ENCODE measurements at regions not wholly inside any gene's neighbourhood (a gene's known extent, or its start where the extent isn't known, plus 50 kb on each side); places are given as distances from the start of the nearest gene placed in this dataset.

- Histone ChIP-seq H3F3A (ENCODE audit: low read depth) (no peaks in the 10 kb centered on the region), H3K9ac (no peak overlapping the region), H2AFZ (replicated peaks) (no peak overlapping the region), H3K4me2 (no peak overlapping the region), H3K4me3 (no peak overlapping the region), H3K27ac (no peak overlapping the region), H3K9me3 (ENCODE audit: low read depth) (no peaks in the 10 kb centered on the region), H3K27me3 (no peaks in the 10 kb centered on the region), H3K4me1 (no peaks in the 10 kb centered on the region), H4K20me1 (ENCODE audit: low read depth) (no peaks in the 10 kb centered on the region), H3K36me3 (no peaks in the 10 kb centered on the region), H3K79me2 (ENCODE audit: low read depth) (no peaks in the 10 kb centered on the region)
- Mint-ChIP-seq H3K36me3 (no peaks in the 10 kb centered on the region), H3K4me3 (no peak overlapping the region), H3K9me3 (no peaks in the 10 kb centered on the region), H3K4me1 (peaks cover 10% of the 10 kb centered on the region), H3K27me3 (ENCODE audit: insufficient read depth, low read depth) (no peaks in the 10 kb centered on the region), H3K27ac (no peak overlapping the region)
- DNase-seq (ENCODE audit: low spot score) = no peak
- TF ChIP-seq EZH2 (IDR thresholded peaks at IDR 0.05) = no peak
- no peak for TF ChIP-seq EZH2phosphoT487 (IDR thresholded peaks at IDR 0.05)
- TF ChIP-seq CTCF (IDR thresholded peaks at IDR 0.05) = no peak
Observed at GRCh38 chr6:8231956-8232355, 129.6 kb upstream of the EEF1E1 start.

- Histone ChIP-seq H3K27me3 (no peaks in the 10 kb centered on the region), H4K20me1 (ENCODE audit: low read depth) (no peaks in the 10 kb centered on the region), H3K36me3 (no peaks in the 10 kb centered on the region), H3K9ac (no peak overlapping the region), H3K4me1 (no peaks in the 10 kb centered on the region), H2AFZ (replicated peaks) (no peak overlapping the region), H3K9me3 (ENCODE audit: low read depth) (no peaks in the 10 kb centered on the region), H3K4me3 (no peak overlapping the region), H3K4me2 (no peak overlapping the region), H3F3A (ENCODE audit: low read depth) (no peaks in the 10 kb centered on the region), H3K27ac (no peak overlapping the region), H3K79me2 (ENCODE audit: low read depth) (no peaks in the 10 kb centered on the region)
- DNase-seq (ENCODE audit: low spot score) = peak; percentile 27
- Mint-ChIP-seq H3K27ac (no peak overlapping the region), H3K4me3 (no peak overlapping the region), H3K36me3 (no peaks in the 10 kb centered on the region), H3K4me1 (peaks cover 10% of the 10 kb centered on the region), H3K27me3 (ENCODE audit: insufficient read depth, low read depth) (peaks cover 4% of the 10 kb centered on the region), H3K9me3 (no peaks in the 10 kb centered on the region)
- no peak for TF ChIP-seq EZH2phosphoT487 (IDR thresholded peaks at IDR 0.05)
- TF ChIP-seq EZH2 (IDR thresholded peaks at IDR 0.05) = no peak
- TF ChIP-seq CTCF (IDR thresholded peaks at IDR 0.05) = no peak
Observed at GRCh38 chr6:8229915-8230756, 127.8 kb upstream of the EEF1E1 start.

GRCh38 chr6:8225113-8225512 is 122.8 kb upstream of the EEF1E1 start:
- no peak overlapping the region for H3K9ac ChIP-seq
- no peaks in the 10 kb centered on the region for H3K79me2 ChIP-seq (ENCODE audit: low read depth)
- no peaks in the 10 kb centered on the region for H3K4me1 ChIP-seq
- H3K4me2 ChIP-seq = no peak overlapping the region
- DNase-seq (ENCODE audit: low spot score) = no peak
- no peaks in the 10 kb centered on the region for H3K9me3 ChIP-seq (ENCODE audit: low read depth)
- no peak overlapping the region for H3K27ac ChIP-seq
- H4K20me1 ChIP-seq (ENCODE audit: low read depth) = no peaks in the 10 kb centered on the region
- H3K36me3 ChIP-seq = no peaks in the 10 kb centered on the region
- Mint-ChIP-seq H3K4me1 (peaks cover 6% of the 10 kb centered on the region), H3K27ac (no peak overlapping the region), H3K36me3 (no peaks in the 10 kb centered on the region), H3K4me3 (no peak overlapping the region), H3K27me3 (ENCODE audit: insufficient read depth, low read depth) (peaks cover 4% of the 10 kb centered on the region), H3K9me3 (peaks cover 3% of the 10 kb centered on the region)
- H3K27me3 ChIP-seq = no peaks in the 10 kb centered on the region
- H2AFZ ChIP-seq (replicated peaks) = no peak overlapping the region
- no peak overlapping the region for H3K4me3 ChIP-seq
- H3F3A ChIP-seq (ENCODE audit: low read depth) = no peaks in the 10 kb centered on the region
- TF ChIP-seq EZH2phosphoT487 (IDR thresholded peaks at IDR 0.05) = no peak

- H3K27ac Mint-ChIP-seq = no peak overlapping the region
Observed at GRCh38 chr6:8223678-8224077, 121.3 kb upstream of the EEF1E1 start.

More at GRCh38 chr6:8223678-8224077, 121.3 kb upstream of the EEF1E1 start:
- H3K27ac ChIP-seq = no peak overlapping the region
- H3K4me1 ChIP-seq = peaks cover 5% of the 10 kb centered on the region
- H3K4me2 ChIP-seq = no peak overlapping the region
- H3K9me3 ChIP-seq (ENCODE audit: low read depth) = no peaks in the 10 kb centered on the region
- no peak overlapping the region for H3K4me3 ChIP-seq
- no peaks in the 10 kb centered on the region for H3K27me3 ChIP-seq
- DNase-seq (ENCODE audit: low spot score) = no peak
- H3K9ac ChIP-seq = no peak overlapping the region
- Mint-ChIP-seq H3K4me3 (no peak overlapping the region), H3K4me1 (peaks cover 6% of the 10 kb centered on the region), H3K9me3 (peaks cover 3% of the 10 kb centered on the region), H3K36me3 (no peaks in the 10 kb centered on the region), H3K27me3 (ENCODE audit: insufficient read depth, low read depth) (peaks cover 4% of the 10 kb centered on the region)
- no peaks in the 10 kb centered on the region for H3K79me2 ChIP-seq (ENCODE audit: low read depth)
- TF ChIP-seq EZH2 (IDR thresholded peaks at IDR 0.05) (no peak), CTCF (IDR thresholded peaks at IDR 0.05) (no peak), EZH2phosphoT487 (IDR thresholded peaks at IDR 0.05) (no peak)
- no peaks in the 10 kb centered on the region for H3F3A ChIP-seq (ENCODE audit: low read depth)
- no peak overlapping the region for H2AFZ ChIP-seq (replicated peaks)
- H3K36me3 ChIP-seq = no peaks in the 10 kb centered on the region
- no peaks in the 10 kb centered on the region for H4K20me1 ChIP-seq (ENCODE audit: low read depth)

All from neural progenitor cell (in vitro differentiated cells).